ENCODE measurements at regions not wholly inside any gene's neighbourhood (a gene's known extent, or its start where the extent isn't known, plus 50 kb on each side); places are given as distances from the start of the nearest gene placed in this dataset.

DNA sequence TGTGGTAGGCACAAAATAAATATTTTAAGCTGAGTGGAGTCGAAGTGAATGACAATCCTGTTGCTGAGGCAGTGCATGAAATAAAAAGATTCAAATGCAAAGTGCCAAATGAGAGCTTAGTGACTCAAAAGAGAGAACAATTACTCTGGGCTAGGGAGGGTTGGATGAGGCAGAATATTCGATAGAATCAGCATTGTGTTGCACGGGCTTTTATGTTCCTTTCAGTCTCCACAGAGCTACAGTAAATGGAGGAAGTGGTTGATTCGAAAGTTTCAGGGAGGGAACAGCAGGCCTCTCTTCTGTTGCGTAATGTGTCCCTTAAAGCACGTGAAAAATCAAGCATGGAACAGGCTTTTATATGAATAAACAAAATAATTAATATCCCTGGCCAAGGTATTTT lies 599.3 kb upstream of the CELF2 start:
- Histone ChIP-seq H3K4me1 (peaks cover 0 to 11% (median 9%) of the 10 kb centered on the region in 4 donors), H3K9me3 (no peaks in the 10 kb centered on the region), H3K27ac (no peak overlapping the region), H3K36me3 (no peaks in the 10 kb centered on the region), H3K27me3 (no peaks in the 10 kb centered on the region), H3K4me3 (no peak overlapping the region)
- no peak for DNase-seq
- WGBS, 2 donors: 34 to 66% methylated on average over 6 of the region's 6 CpGs
- TF ChIP-seq EP300 (IDR thresholded peaks at IDR 0.05): no peak
- TF ChIP-seq POLR2AphosphoS5 (IDR thresholded peaks at IDR 0.05): no peak
- TF ChIP-seq POLR2A (IDR thresholded peaks at IDR 0.05): no peak
- TF ChIP-seq, protein P1, sequence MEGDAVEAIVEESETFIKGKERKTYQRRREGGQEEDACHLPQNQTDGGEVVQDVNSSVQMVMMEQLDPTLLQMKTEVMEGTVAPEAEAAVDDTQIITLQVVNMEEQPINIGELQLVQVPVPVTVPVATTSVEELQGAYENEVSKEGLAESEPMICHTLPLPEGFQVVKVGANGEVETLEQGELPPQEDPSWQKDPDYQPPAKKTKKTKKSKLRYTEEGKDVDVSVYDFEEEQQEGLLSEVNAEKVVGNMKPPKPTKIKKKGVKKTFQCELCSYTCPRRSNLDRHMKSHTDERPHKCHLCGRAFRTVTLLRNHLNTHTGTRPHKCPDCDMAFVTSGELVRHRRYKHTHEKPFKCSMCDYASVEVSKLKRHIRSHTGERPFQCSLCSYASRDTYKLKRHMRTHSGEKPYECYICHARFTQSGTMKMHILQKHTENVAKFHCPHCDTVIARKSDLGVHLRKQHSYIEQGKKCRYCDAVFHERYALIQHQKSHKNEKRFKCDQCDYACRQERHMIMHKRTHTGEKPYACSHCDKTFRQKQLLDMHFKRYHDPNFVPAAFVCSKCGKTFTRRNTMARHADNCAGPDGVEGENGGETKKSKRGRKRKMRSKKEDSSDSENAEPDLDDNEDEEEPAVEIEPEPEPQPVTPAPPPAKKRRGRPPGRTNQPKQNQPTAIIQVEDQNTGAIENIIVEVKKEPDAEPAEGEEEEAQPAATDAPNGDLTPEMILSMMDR (IDR thresholded peaks at IDR 0.05): no peak
- intact Hi-C loops (cut with DNase I): no loop called here

DNA sequence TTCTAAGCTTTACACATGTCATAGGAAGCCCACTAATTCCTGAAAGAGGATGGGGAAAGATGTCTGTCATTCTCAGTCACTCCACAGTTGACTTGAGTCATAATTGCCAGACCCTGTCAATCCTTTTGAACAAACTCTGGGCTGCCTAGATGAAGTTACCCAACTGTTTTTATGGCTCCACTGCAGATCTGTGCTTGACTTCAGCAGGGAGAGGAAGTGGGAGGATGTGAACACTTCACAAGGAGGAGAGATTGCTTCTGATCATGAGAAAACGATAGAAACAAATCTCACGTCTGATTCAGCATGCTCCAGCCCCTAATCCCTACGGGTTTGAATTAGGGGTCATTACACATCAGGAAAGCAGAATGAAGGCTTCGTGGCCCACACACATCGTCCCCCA lies 596.6 kb upstream of the CELF2 start:
- H3K4me1 ChIP-seq: peaks cover 0 to 11% (median 9%) of the 10 kb centered on the region in 4 donors
- no peak for TF ChIP-seq POLR2A (IDR thresholded peaks at IDR 0.05)
- no peak for TF ChIP-seq POLR2AphosphoS5 (IDR thresholded peaks at IDR 0.05)
- TF ChIP-seq, protein P1 (IDR thresholded peaks at IDR 0.05): no peak
- no peak for TF ChIP-seq EP300 (IDR thresholded peaks at IDR 0.05)

DNA sequence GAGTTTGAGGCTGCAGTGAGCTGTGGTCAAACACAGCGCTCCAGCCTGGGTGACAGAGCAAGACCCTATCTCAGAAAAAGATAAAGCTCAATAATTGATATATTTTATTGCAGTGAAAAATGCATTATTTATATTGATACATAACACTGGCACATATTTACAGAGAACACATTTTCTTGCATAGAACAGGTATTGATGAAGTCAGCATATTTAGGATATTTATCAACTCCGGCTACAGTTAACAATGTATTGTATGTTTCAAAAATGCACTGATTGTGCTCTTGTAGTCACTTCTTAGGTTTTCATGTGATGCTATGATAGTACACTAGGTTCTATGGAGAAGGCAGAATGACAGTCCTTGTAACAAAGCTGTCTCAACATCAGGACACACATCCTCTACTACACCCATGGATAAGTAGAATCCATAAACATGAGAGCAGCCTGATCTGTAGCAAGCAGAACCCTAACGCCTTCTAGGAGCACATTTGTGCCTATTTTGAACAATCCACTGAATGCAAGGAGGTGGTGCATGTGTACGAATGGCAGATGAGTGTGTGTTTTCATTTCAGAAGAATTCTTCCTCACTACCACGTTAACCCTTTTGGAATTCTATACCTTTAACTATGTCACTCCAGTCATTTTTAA lies 586.1 kb upstream of the CELF2 start:
- DNase-seq: no peak
- intact Hi-C loops (cut with DNase I): no loop called here
- Histone ChIP-seq H3K36me3 (no peaks in the 10 kb centered on the region), H3K4me1 (peaks cover 0 to 4% (median 0%) of the 10 kb centered on the region in 4 donors), H3K9me3 (no peaks in the 10 kb centered on the region), H3K4me3 (no peak overlapping the region), H3K27me3 (no peaks in the 10 kb centered on the region), H3K27ac (no peak overlapping the region)
- TF ChIP-seq, protein P1 (IDR thresholded peaks at IDR 0.05): no peak
- TF ChIP-seq EP300 (IDR thresholded peaks at IDR 0.05): no peak
- TF ChIP-seq POLR2A (IDR thresholded peaks at IDR 0.05): no peak
- TF ChIP-seq POLR2AphosphoS5 (IDR thresholded peaks at IDR 0.05): no peak
- WGBS, 2 donors: 78 to 86% methylated on average over 5 of the region's 5 CpGs

More for the DNA sequence above, 596.6 kb upstream of the CELF2 start:
- 62 to 84% methylated on average over 5 of the region's 5 CpGs for WGBS, 2 donors
- no peak for DNase-seq
- Histone ChIP-seq H3K27ac (no peak overlapping the region), H3K27me3 (no peaks in the 10 kb centered on the region), H3K36me3 (no peaks in the 10 kb centered on the region), H3K9me3 (no peaks in the 10 kb centered on the region), H3K4me3 (no peak overlapping the region)
- intact Hi-C loops (cut with DNase I): no loop called here

DNA sequence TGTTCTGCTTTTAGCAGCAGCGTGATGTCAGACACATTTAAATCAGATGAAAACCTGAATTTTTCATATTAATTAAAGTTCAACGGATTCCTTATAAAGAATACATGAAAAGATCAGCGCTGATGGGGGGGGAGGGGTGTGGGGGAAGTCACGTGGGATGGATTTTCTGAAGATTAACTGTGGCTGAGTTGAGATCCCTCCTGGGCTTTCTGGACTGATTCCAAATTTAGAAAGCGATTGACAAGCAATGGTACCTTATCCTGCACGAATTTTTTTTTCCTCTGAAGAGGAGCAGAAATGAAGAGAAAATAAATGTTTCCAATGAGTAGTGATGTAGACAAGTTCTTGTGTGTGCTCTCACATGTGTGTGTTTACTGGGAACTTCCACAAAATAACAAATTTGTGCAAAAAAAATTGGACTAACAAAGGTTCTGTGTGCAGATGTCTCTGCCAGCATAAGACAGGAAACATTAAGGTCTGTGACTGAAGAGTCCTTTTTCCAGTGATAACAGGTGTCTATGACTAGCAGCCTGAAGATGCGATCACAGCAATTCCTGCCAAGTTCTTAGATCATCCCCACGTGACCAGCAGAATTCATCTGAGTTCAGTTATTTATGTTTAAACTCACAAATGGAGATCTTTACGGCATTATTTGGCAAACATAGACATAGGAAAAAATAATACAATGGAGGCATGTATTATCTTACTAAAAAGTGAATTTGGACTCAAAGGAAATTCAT lies 585.2 kb upstream of the CELF2 start:
- TF ChIP-seq POLR2A (IDR thresholded peaks at IDR 0.05): no peak
- TF ChIP-seq, protein P1 (IDR thresholded peaks at IDR 0.05): no peak
- TF ChIP-seq EP300 (IDR thresholded peaks at IDR 0.05): no peak
- TF ChIP-seq POLR2AphosphoS5 (IDR thresholded peaks at IDR 0.05): no peak
- Histone ChIP-seq H3K27ac (no peak overlapping the region), H3K36me3 (no peaks in the 10 kb centered on the region), H3K4me3 (no peak overlapping the region), H3K4me1 (peaks cover 0 to 4% (median 0%) of the 10 kb centered on the region in 4 donors), H3K27me3 (no peaks in the 10 kb centered on the region), H3K9me3 (no peaks in the 10 kb centered on the region)
- intact Hi-C loops (cut with DNase I): no loop called here
- WGBS, 2 donors: 63 to 71% methylated on average over 9 of the region's 9 CpGs
- DNase-seq: no peak
